ENCODE measurements at regions not wholly inside any gene's neighbourhood (a gene's known extent, or its start where the extent isn't known, plus 50 kb on each side); places are given as distances from the start of the nearest gene placed in this dataset.

DNA sequence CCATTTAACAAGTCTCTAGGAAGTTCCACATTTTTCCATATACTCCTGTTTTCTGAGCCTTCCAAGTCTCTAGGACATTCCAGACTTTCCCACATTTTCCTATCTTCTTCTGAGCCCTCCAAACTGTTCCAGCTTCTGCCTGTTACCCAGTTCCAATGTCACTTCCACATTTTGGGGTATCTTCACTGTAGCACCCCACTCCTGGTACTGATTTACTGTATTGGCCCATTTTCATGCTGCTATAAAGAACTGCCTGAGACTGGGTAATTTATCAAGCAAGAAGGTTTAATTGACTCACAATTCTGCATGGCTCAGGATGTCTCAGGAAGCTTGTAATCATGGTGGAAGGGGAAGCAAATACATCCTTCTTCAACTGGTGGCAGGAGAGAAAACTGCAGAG lies 285.0 kb downstream of the LRRIQ3 start:
- ChIA-PET CTCF (no interaction called here), POLR2A (no interaction called here)
- Mint-ChIP-seq H3K36me3 (peaks cover 0 to 7% (median 0%) of the 10 kb centered on the region in 5 donors), H3K9me3 (peaks cover 4 to 24% (median 13%) of the 10 kb centered on the region in 11 donors), H3K27me3 (no peaks in the 10 kb centered on the region), H3K4me1 (no peaks in the 10 kb centered on the region), H3K27ac (no peak overlapping the region), H3K4me3 (no peak overlapping the region)
- intact Hi-C loops (cut with micrococcal nuclease), result no loop called here
- no peak overlapping the region for H3K4me3 ChIP-seq (ENCODE audit: low read length)
- ATAC-seq (no peak), DNase-seq (no peak)
- H3K9me3 ChIP-seq (ENCODE audit: control insufficient read depth in 2 of 3, low read length in 3 of 3), result no peaks in the 10 kb centered on the region
- H3K36me3 ChIP-seq (ENCODE audit: control insufficient read depth in 2 of 3, insufficient read depth in 3 of 3, low read length in 3 of 3), result no peaks in the 10 kb centered on the region
- H3K27ac ChIP-seq (ENCODE audit: low read depth, low read length), result no peak overlapping the region
- H3K4me1 ChIP-seq (ENCODE audit: control insufficient read depth in 2 of 2, insufficient read depth in 2 of 2, low read length in 2 of 2), result no peaks in the 10 kb centered on the region
- no peaks in the 10 kb centered on the region for H3K27me3 ChIP-seq (ENCODE audit: control insufficient read depth in 2 of 2, insufficient read depth in 2 of 2, low read length in 2 of 2)

DNA sequence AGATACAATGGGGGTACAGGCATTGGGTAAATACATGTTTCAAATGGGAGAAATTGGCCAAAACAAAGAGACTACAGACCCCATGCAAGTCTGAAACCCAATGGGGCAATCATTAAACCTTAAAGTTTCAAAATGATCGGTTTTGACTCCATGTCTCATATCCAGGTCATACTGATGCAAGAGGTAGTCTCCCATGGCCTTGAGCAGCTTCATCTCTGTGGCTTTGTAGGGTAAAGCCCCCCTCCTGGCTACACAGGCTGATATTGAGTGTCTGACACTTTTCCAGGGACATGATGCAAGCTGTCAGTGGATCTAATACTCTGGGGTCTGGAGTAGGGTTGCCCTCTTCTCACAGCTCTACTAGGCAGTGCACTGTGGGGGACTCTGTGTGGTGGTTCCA lies 286.1 kb downstream of the LRRIQ3 start:
- CTCF ChIA-PET, result no interaction called here
- ATAC-seq, result no peak
- no peaks in the 10 kb centered on the region for H3K36me3 ChIP-seq (ENCODE audit: control insufficient read depth in 2 of 3, insufficient read depth in 3 of 3, low read length in 3 of 3)
- H3K27me3 ChIP-seq (ENCODE audit: control insufficient read depth in 2 of 2, insufficient read depth in 2 of 2, low read length in 2 of 2), result no peaks in the 10 kb centered on the region
- H3K27me3 Mint-ChIP-seq, result no peaks in the 10 kb centered on the region
- H3K4me1 ChIP-seq (ENCODE audit: control insufficient read depth in 2 of 2, insufficient read depth in 2 of 2, low read length in 2 of 2), result no peaks in the 10 kb centered on the region
- no peak overlapping the region for H3K4me3 Mint-ChIP-seq
- H3K27ac Mint-ChIP-seq, result no peak overlapping the region
- no peaks in the 10 kb centered on the region for H3K4me1 Mint-ChIP-seq
- DNase-seq, result no peak
- H3K9me3 ChIP-seq (ENCODE audit: control insufficient read depth in 2 of 3, low read length in 3 of 3), result no peaks in the 10 kb centered on the region
- peaks cover 4 to 24% (median 14%) of the 10 kb centered on the region in 11 donors for H3K9me3 Mint-ChIP-seq
- POLR2A ChIA-PET, result no interaction called here
- intact Hi-C loops (cut with micrococcal nuclease), result no loop called here
- H3K36me3 Mint-ChIP-seq, result peaks cover 0 to 7% (median 0%) of the 10 kb centered on the region in 5 donors
- H3K27ac ChIP-seq (ENCODE audit: low read depth, low read length), result no peak overlapping the region
- H3K4me3 ChIP-seq (ENCODE audit: low read length), result no peak overlapping the region

DNA sequence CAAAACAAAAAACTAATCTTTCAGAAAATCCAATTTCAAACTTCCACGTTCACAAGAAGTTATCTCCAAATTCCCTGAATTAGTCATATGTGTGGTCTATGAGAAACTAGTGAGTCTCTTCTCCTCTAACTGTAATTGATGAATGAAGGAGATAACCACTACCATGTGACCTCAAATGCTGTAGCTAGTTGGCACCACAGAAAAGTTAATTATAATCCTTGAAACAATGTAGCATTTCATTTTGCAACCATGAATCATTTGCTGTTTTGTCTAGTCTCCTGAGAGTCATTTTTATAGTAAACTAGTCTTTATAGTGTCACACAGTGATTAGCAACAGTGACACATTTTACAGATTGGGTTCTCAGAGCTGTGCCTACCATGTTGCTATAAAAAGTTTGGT lies 287.5 kb downstream of the LRRIQ3 start:
- Mint-ChIP-seq H3K27ac (no peak overlapping the region), H3K36me3 (peaks cover 0 to 7% (median 0%) of the 10 kb centered on the region in 5 donors)
- ATAC-seq, result no peak

DNA sequence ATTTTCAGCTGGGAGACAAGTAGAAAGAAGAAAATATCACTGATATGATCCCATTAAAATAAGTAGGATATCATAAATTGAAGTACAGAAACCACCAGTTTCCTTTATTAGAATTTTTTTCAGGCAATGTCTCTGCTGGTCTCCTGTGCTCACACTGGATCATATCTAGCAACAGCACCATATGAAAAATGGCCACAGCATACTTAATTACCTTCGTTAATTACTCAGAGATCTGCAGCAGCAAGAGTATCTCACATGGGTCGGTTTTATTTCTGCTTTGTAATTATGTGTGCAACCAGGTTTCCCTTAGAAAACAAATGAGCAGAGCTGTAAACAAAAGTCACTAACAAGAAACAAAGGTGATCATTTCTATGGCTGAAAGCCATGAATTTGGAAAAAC lies 287.9 kb downstream of the LRRIQ3 start:
- H3K4me1 ChIP-seq (ENCODE audit: control insufficient read depth in 2 of 2, insufficient read depth in 2 of 2, low read length in 2 of 2), result no peaks in the 10 kb centered on the region
- H3K36me3 Mint-ChIP-seq, result peaks cover 0 to 7% (median 0%) of the 10 kb centered on the region in 5 donors
- H3K27me3 ChIP-seq (ENCODE audit: control insufficient read depth in 2 of 2, insufficient read depth in 2 of 2, low read length in 2 of 2), result no peaks in the 10 kb centered on the region
- H3K9me3 Mint-ChIP-seq, result peaks cover 4 to 24% (median 14%) of the 10 kb centered on the region in 11 donors
- no peaks in the 10 kb centered on the region for H3K27me3 Mint-ChIP-seq
- H3K9me3 ChIP-seq (ENCODE audit: control insufficient read depth in 2 of 3, low read length in 3 of 3), result no peaks in the 10 kb centered on the region
- ATAC-seq (no peak), DNase-seq (no peak)
- H3K4me3 ChIP-seq (ENCODE audit: low read length), result no peak overlapping the region
- intact Hi-C loops (cut with micrococcal nuclease), result no loop called here
- no peaks in the 10 kb centered on the region for H3K36me3 ChIP-seq (ENCODE audit: control insufficient read depth in 2 of 3, insufficient read depth in 3 of 3, low read length in 3 of 3)
- no peak overlapping the region for H3K27ac ChIP-seq (ENCODE audit: low read depth, low read length)
- ChIA-PET POLR2A (no interaction called here), CTCF (no interaction called here)
- H3K4me3 Mint-ChIP-seq, result no peak overlapping the region
- no peak overlapping the region for H3K27ac Mint-ChIP-seq
- H3K4me1 Mint-ChIP-seq, result no peaks in the 10 kb centered on the region

More for the DNA sequence above, 287.5 kb downstream of the LRRIQ3 start:
- H3K9me3 ChIP-seq (ENCODE audit: control insufficient read depth in 2 of 3, low read length in 3 of 3), result no peaks in the 10 kb centered on the region
- DNase-seq, result no peak
- no peaks in the 10 kb centered on the region for H3K27me3 ChIP-seq (ENCODE audit: control insufficient read depth in 2 of 2, insufficient read depth in 2 of 2, low read length in 2 of 2)
- no peaks in the 10 kb centered on the region for H3K27me3 Mint-ChIP-seq
- H3K4me3 Mint-ChIP-seq, result no peak overlapping the region
- H3K9me3 Mint-ChIP-seq, result peaks cover 4 to 24% (median 14%) of the 10 kb centered on the region in 11 donors
- ChIA-PET CTCF (no interaction called here), POLR2A (no interaction called here)
- H3K4me3 ChIP-seq (ENCODE audit: low read length), result no peak overlapping the region
- H3K27ac ChIP-seq (ENCODE audit: low read depth, low read length), result no peak overlapping the region
- H3K36me3 ChIP-seq (ENCODE audit: control insufficient read depth in 2 of 3, insufficient read depth in 3 of 3, low read length in 3 of 3), result no peaks in the 10 kb centered on the region
- intact Hi-C loops (cut with micrococcal nuclease), result no loop called here
- no peaks in the 10 kb centered on the region for H3K4me1 ChIP-seq (ENCODE audit: control insufficient read depth in 2 of 2, insufficient read depth in 2 of 2, low read length in 2 of 2)
- no peaks in the 10 kb centered on the region for H3K4me1 Mint-ChIP-seq

DNA sequence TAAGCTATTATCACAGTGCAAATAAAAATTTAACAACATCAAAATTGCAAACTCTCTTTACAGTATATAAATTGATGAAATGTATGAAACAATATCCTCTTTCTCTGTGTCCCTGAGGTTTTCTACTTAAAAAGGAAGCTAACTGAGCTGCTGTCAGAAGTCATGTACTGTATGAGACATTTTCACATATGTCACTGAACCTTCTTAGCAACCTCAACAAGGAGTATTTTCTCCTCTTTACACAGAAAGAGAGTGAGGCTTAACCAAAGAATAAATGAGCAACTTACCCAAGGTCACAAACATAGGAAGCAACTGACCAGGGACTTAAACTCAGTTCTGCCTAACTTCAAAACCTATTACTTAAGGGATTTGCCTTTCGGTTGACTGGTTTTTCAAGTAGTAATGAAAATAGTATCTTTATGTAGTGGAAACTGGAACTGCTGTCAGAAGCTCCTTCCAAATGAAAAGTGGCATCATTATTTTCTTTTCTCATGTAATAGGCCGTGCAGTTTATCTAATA lies 288.9 kb downstream of the LRRIQ3 start:
- Histone ChIP-seq H3K4me1 (ENCODE audit: control insufficient read depth in 2 of 2, insufficient read depth in 2 of 2, low read length in 2 of 2) (no peaks in the 10 kb centered on the region), H3K36me3 (ENCODE audit: control insufficient read depth in 2 of 3, insufficient read depth in 3 of 3, low read length in 3 of 3) (no peaks in the 10 kb centered on the region), H3K27me3 (ENCODE audit: control insufficient read depth in 2 of 2, insufficient read depth in 2 of 2, low read length in 2 of 2) (no peaks in the 10 kb centered on the region), H3K4me3 (ENCODE audit: low read length) (no peak overlapping the region), H3K27ac (ENCODE audit: low read depth, low read length) (no peak overlapping the region), H3K9me3 (ENCODE audit: control insufficient read depth in 2 of 3, low read length in 3 of 3) (no peaks in the 10 kb centered on the region)
- intact Hi-C loops (cut with micrococcal nuclease), result loop anchor here in 1 of 2 donors (2.0 kb wide), 1 partner anchor 20 kb away; no protein-coding TSS in a partner anchor
- ATAC-seq (no peak), DNase-seq (no peak)
- ChIA-PET POLR2A (no interaction called here), CTCF (no interaction called here)
- peaks cover 0 to 7% (median 0%) of the 10 kb centered on the region in 5 donors for H3K36me3 Mint-ChIP-seq
- H3K27ac Mint-ChIP-seq, result no peak overlapping the region
- H3K4me1 Mint-ChIP-seq, result no peaks in the 10 kb centered on the region
- H3K27me3 Mint-ChIP-seq, result no peaks in the 10 kb centered on the region
- H3K9me3 Mint-ChIP-seq, result peaks cover 4 to 24% (median 14%) of the 10 kb centered on the region in 11 donors
- H3K4me3 Mint-ChIP-seq, result no peak overlapping the region

DNA sequence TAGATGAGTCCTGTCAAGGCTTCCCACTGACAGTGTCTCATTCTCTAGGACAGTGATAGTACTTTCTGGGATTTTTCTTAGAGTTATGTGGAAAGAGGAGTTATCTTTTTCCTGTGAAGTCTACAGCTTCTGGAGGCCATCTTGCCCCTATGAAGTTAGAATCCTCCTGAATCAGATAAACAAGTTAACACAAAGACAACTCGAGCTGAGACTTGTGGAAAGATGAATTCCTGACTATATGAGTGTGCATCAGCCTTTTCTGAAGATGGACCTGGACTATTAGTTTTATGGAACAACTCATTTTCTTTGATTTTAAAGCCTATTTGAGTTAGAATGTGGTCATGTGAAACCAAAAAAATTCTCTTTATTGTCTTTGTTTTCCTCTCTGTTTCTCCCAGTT lies 290.9 kb downstream of the LRRIQ3 start:
- H3K27me3 Mint-ChIP-seq, result no peaks in the 10 kb centered on the region
- ChIA-PET POLR2A (no interaction called here), CTCF (no interaction called here)
- H3K27ac Mint-ChIP-seq, result no peak overlapping the region
- no peak overlapping the region for H3K4me3 Mint-ChIP-seq
- Histone ChIP-seq H3K9me3 (ENCODE audit: control insufficient read depth in 2 of 3, low read length in 3 of 3) (no peaks in the 10 kb centered on the region), H3K4me1 (ENCODE audit: control insufficient read depth in 2 of 2, insufficient read depth in 2 of 2, low read length in 2 of 2) (no peaks in the 10 kb centered on the region), H3K27ac (ENCODE audit: low read depth, low read length) (no peak overlapping the region), H3K4me3 (ENCODE audit: low read length) (no peak overlapping the region), H3K36me3 (ENCODE audit: control insufficient read depth in 2 of 3, insufficient read depth in 3 of 3, low read length in 3 of 3) (no peaks in the 10 kb centered on the region), H3K27me3 (ENCODE audit: control insufficient read depth in 2 of 2, insufficient read depth in 2 of 2, low read length in 2 of 2) (no peaks in the 10 kb centered on the region)
- H3K9me3 Mint-ChIP-seq, result peaks cover 0 to 12% (median 7%) of the 10 kb centered on the region in 11 donors
- no peak for ATAC-seq
- H3K36me3 Mint-ChIP-seq, result no peaks in the 10 kb centered on the region
- no peak for DNase-seq
- intact Hi-C loops (cut with micrococcal nuclease), result no loop called here
- H3K4me1 Mint-ChIP-seq, result no peaks in the 10 kb centered on the region

DNA sequence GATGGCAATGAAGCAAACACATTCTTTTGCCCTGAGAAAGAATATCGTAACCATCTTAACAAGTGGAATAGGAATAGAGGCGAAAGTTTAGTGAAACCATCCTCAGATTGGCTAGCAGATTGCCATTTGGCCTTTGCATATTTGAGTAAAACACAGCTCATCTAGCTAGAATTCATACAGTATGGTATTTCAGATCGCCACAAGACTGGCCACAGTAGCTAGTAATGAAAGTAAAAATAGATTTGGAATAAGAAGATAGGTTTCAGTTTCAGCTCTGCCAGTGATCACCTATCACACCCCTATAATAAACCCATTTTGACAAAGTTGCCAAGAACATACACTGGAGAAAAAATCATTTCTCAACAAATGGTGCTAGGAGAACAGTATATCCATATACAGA lies 294.9 kb downstream of the LRRIQ3 start:
- H3K27ac ChIP-seq (ENCODE audit: low read depth, low read length), result no peak overlapping the region
- H3K4me3 Mint-ChIP-seq, result no peak overlapping the region
- DNase-seq (no peak), ATAC-seq (no peak)
- no peaks in the 10 kb centered on the region for H3K4me1 Mint-ChIP-seq
- peaks cover 0 to 9% (median 0%) of the 10 kb centered on the region in 11 donors for H3K9me3 Mint-ChIP-seq
- no peak overlapping the region for H3K4me3 ChIP-seq (ENCODE audit: low read length)
- H3K4me1 ChIP-seq (ENCODE audit: control insufficient read depth in 2 of 2, insufficient read depth in 2 of 2, low read length in 2 of 2), result no peaks in the 10 kb centered on the region
- H3K36me3 ChIP-seq (ENCODE audit: control insufficient read depth in 2 of 3, insufficient read depth in 3 of 3, low read length in 3 of 3), result no peaks in the 10 kb centered on the region
- no peaks in the 10 kb centered on the region for H3K36me3 Mint-ChIP-seq
- no peaks in the 10 kb centered on the region for H3K9me3 ChIP-seq (ENCODE audit: control insufficient read depth in 2 of 3, low read length in 3 of 3)
- POLR2A ChIA-PET, result no interaction called here
- CTCF ChIA-PET, result no interaction called here
- no peaks in the 10 kb centered on the region for H3K27me3 Mint-ChIP-seq
- H3K27ac Mint-ChIP-seq, result no peak overlapping the region
- intact Hi-C loops (cut with micrococcal nuclease), result no loop called here
- H3K27me3 ChIP-seq (ENCODE audit: control insufficient read depth in 2 of 2, insufficient read depth in 2 of 2, low read length in 2 of 2), result no peaks in the 10 kb centered on the region
